Neural progenitor cell (in vitro differentiated cells): ENCODE measurements at regions not wholly inside any gene's neighbourhood (a gene's known extent, or its start where the extent isn't known, plus 50 kb on each side); places are given as distances from the start of the nearest gene placed in this dataset.

Experiments
- DNase-seq: peaks from one replicate; pipeline ENCODE4 v3.0.0-alpha.2; 2016; ENCODE audit warnings: low spot score
- H2AFZ ChIP-seq: fragments of 200-600 bp; sonication (generic); replicated peaks from 2 replicates; pipeline ENCODE4 v1.6.1; 2016; ENCODE audit warnings: antibody characterized with exemption
- H3F3A ChIP-seq: fragments of 200-600 bp; sonication (generic); 2 replicates; pipeline ENCODE4 v1.6.1; 2016; ENCODE audit warnings: antibody characterized with exemption, low read depth
- H3K27ac ChIP-seq: fragments of 200-600 bp; sonication (generic); 2 replicates; pipeline ENCODE4 v1.5.1; 2016; ENCODE audit warnings: mild to moderate bottlenecking
- H3K27me3 ChIP-seq: fragments of 200-600 bp; sonication (generic); 2 replicates; pipeline ENCODE4 v1.6.1; 2016; ENCODE audit warnings: mild to moderate bottlenecking, moderate library complexity
- H3K36me3 ChIP-seq: fragments of 200-600 bp; sonication (generic); 2 replicates; pipeline ENCODE4 v1.5.1; 2016
- H3K4me1 ChIP-seq: fragments of 200-600 bp; sonication (generic); 2 replicates; pipeline ENCODE4 v1.6.1; 2016; ENCODE audit warnings: mixed run types
- H3K4me2 ChIP-seq: fragments of 200-600 bp; sonication (generic); 2 replicates; pipeline ENCODE4 v1.6.1; 2016
- H3K4me3 ChIP-seq: fragments of 200-600 bp; sonication (generic); 2 replicates; pipeline ENCODE4 v1.5.1; 2016
- H3K79me2 ChIP-seq: fragments of 200-600 bp; sonication (generic); 2 replicates; pipeline ENCODE4 v1.6.1; 2016; ENCODE audit warnings: low read depth
- H3K9ac ChIP-seq: fragments of 200-600 bp; sonication (generic); 2 replicates; pipeline ENCODE4 v1.6.1; 2016
- H3K9me3 ChIP-seq: fragments of 200-600 bp; sonication (generic); 2 replicates; pipeline ENCODE4 v1.5.1; 2016; ENCODE audit warnings: low read depth
- H4K20me1 ChIP-seq: fragments of 200-600 bp; sonication (generic); 2 replicates; pipeline ENCODE4 v1.6.1; 2016; ENCODE audit warnings: low read depth
- H3K27ac Mint-ChIP-seq: 3 replicates; pipeline ENCODE4 v1.8.0; 2021; ENCODE audit warnings: mixed read lengths
- H3K27me3 Mint-ChIP-seq: 2 replicates; pipeline ENCODE4 v1.8.0; 2022; ENCODE audit warnings: low read depth, mild to moderate bottlenecking, inconsistent platforms, moderate library complexity, mixed read lengths; ENCODE audit not compliant: insufficient read depth
- H3K36me3 Mint-ChIP-seq: 3 replicates; pipeline ENCODE4 v1.8.0; 2021; ENCODE audit warnings: mixed read lengths
- H3K4me1 Mint-ChIP-seq: 3 replicates; pipeline ENCODE4 v1.8.0; 2021; ENCODE audit warnings: mixed read lengths
- H3K4me3 Mint-ChIP-seq: 3 replicates; pipeline ENCODE4 v1.8.0; 2021; ENCODE audit warnings: mild to moderate bottlenecking, moderate library complexity, mixed read lengths
- H3K9me3 Mint-ChIP-seq: 3 replicates; pipeline ENCODE4 v1.8.0; 2020; ENCODE audit warnings: mixed read lengths
- CTCF ChIP-seq: fragments of 200-600 bp; sonication (generic); IDR thresholded peaks from 2 replicates; pipeline ENCODE4 v1.5.1; 2017; ENCODE audit warnings: antibody characterized with exemption, mild to moderate bottlenecking
- EZH2 ChIP-seq: fragments of 200-600 bp; sonication (generic); IDR thresholded peaks from 2 replicates; pipeline ENCODE4 v1.6.1; 2017; ENCODE audit warnings: antibody characterized with exemption, mild to moderate bottlenecking, moderate library complexity
- EZH2phosphoT487 ChIP-seq: fragments of 200-600 bp; sonication (generic); IDR thresholded peaks from 2 replicates; pipeline ENCODE4 v1.6.1; 2017; ENCODE audit warnings: antibody characterized with exemption

GRCh38 chr7:12749069-12749468 lies 61.6 kb downstream of the ARL4A start:
- H3K9me3 Mint-ChIP-seq, result peaks cover 11% of the 10 kb centered on the region
- H3K36me3 ChIP-seq, result no peaks in the 10 kb centered on the region
- H3K9me3 ChIP-seq, result no peaks in the 10 kb centered on the region
- H2AFZ ChIP-seq, result no peak overlapping the region
- H3K27me3 ChIP-seq, result no peaks in the 10 kb centered on the region
- H3K27ac ChIP-seq, result no peak overlapping the region
- H3K4me2 ChIP-seq, result peak overlapping the region; percentile 3
- no peak overlapping the region for H3K27ac Mint-ChIP-seq
- H3K36me3 Mint-ChIP-seq, result peaks cover 2% of the 10 kb centered on the region
- peaks cover 3% of the 10 kb centered on the region for H3K27me3 Mint-ChIP-seq
- no peak for DNase-seq
- H3F3A ChIP-seq, result peaks cover 5% of the 10 kb centered on the region
- H4K20me1 ChIP-seq, result no peaks in the 10 kb centered on the region
- peaks cover 8% of the 10 kb centered on the region for H3K4me1 Mint-ChIP-seq
- no peak overlapping the region for H3K4me3 Mint-ChIP-seq
- H3K4me1 ChIP-seq, result peaks cover 13% of the 10 kb centered on the region
- H3K79me2 ChIP-seq, result no peaks in the 10 kb centered on the region
- TF ChIP-seq EZH2 (no peak), CTCF (no peak)
- no peak overlapping the region for H3K9ac ChIP-seq
- no peak overlapping the region for H3K4me3 ChIP-seq

GRCh38 chr7:12749746-12750145 lies 62.3 kb downstream of the ARL4A start:
- Mint-ChIP-seq H3K9me3 (peaks cover 13% of the 10 kb centered on the region), H3K27ac (peak overlapping the region; percentile 6), H3K36me3 (peaks cover 2% of the 10 kb centered on the region), H3K27me3 (peaks cover 3% of the 10 kb centered on the region), H3K4me3 (no peak overlapping the region), H3K4me1 (peaks cover 8% of the 10 kb centered on the region)
- no peaks in the 10 kb centered on the region for H3K79me2 ChIP-seq
- no peaks in the 10 kb centered on the region for H3K27me3 ChIP-seq
- H3K27ac ChIP-seq, result no peak overlapping the region
- peaks cover 5% of the 10 kb centered on the region for H3F3A ChIP-seq
- TF ChIP-seq CTCF (no peak), EZH2phosphoT487 (no peak), EZH2 (no peak)
- H3K4me3 ChIP-seq, result no peak overlapping the region
- no peaks in the 10 kb centered on the region for H3K36me3 ChIP-seq
- H2AFZ ChIP-seq, result no peak overlapping the region
- H4K20me1 ChIP-seq, result no peaks in the 10 kb centered on the region
- H3K4me2 ChIP-seq, result no peak overlapping the region
- H3K9ac ChIP-seq, result no peak overlapping the region
- no peak for DNase-seq
- H3K9me3 ChIP-seq, result no peaks in the 10 kb centered on the region
- H3K4me1 ChIP-seq, result peaks cover 13% of the 10 kb centered on the region

GRCh38 chr7:12751764-12752163 lies 64.3 kb downstream of the ARL4A start:
- Histone ChIP-seq H2AFZ (no peak overlapping the region), H3K9ac (no peak overlapping the region), H3K79me2 (no peaks in the 10 kb centered on the region), H3K36me3 (no peaks in the 10 kb centered on the region), H3K27me3 (no peaks in the 10 kb centered on the region), H3K4me2 (no peak overlapping the region), H3K4me1 (peaks cover 8% of the 10 kb centered on the region), H3K27ac (no peak overlapping the region), H4K20me1 (no peaks in the 10 kb centered on the region), H3K4me3 (no peak overlapping the region), H3K9me3 (no peaks in the 10 kb centered on the region), H3F3A (peaks cover 5% of the 10 kb centered on the region)
- Mint-ChIP-seq H3K36me3 (peaks cover 2% of the 10 kb centered on the region), H3K9me3 (peaks cover 15% of the 10 kb centered on the region), H3K4me1 (peaks cover 12% of the 10 kb centered on the region), H3K4me3 (no peak overlapping the region), H3K27me3 (peaks cover 3% of the 10 kb centered on the region), H3K27ac (no peak overlapping the region)
- TF ChIP-seq EZH2phosphoT487, result no peak
- TF ChIP-seq EZH2, result no peak
- TF ChIP-seq CTCF, result no peak
- DNase-seq, result no peak

- H3K27ac Mint-ChIP-seq, result no peak overlapping the region
- H3F3A ChIP-seq, result no peaks in the 10 kb centered on the region
- no peaks in the 10 kb centered on the region for H3K36me3 ChIP-seq
- H3K4me1 Mint-ChIP-seq, result peaks cover 15% of the 10 kb centered on the region
- H3K9ac ChIP-seq, result no peak overlapping the region
- no peak overlapping the region for H3K4me3 Mint-ChIP-seq
- H3K27me3 ChIP-seq, result no peaks in the 10 kb centered on the region
- H3K9me3 Mint-ChIP-seq, result peaks cover 5% of the 10 kb centered on the region
- H3K4me1 ChIP-seq, result peaks cover 3% of the 10 kb centered on the region
- no peak overlapping the region for H3K4me3 ChIP-seq
- TF ChIP-seq EZH2phosphoT487 (no peak), EZH2 (no peak), CTCF (no peak)
- H3K79me2 ChIP-seq, result no peaks in the 10 kb centered on the region
- H3K9me3 ChIP-seq, result no peaks in the 10 kb centered on the region
- no peaks in the 10 kb centered on the region for H4K20me1 ChIP-seq
- DNase-seq, result no peak
- no peak overlapping the region for H2AFZ ChIP-seq
- H3K4me2 ChIP-seq, result no peak overlapping the region
- H3K36me3 Mint-ChIP-seq, result no peaks in the 10 kb centered on the region
- peaks cover 3% of the 10 kb centered on the region for H3K27me3 Mint-ChIP-seq
- H3K27ac ChIP-seq, result no peak overlapping the region
These were observed 66.7 kb downstream of the ARL4A start for GRCh38 chr7:12754179-12754578.
